Panc1 (cell line): ENCODE measurements at regions not wholly inside any gene's neighbourhood (a gene's known extent, or its start where the extent isn't known, plus 50 kb on each side); places are given as distances from the start of the nearest gene placed in this dataset.

ENCODE experiments used
- ATAC-seq: fragments of 200-7000 bp; cut with Tn5 transposase; 2 replicates; pipeline ENCODE4 v1.9.1; 2020; ENCODE audit warnings: mild to moderate bottlenecking, moderate library complexity
- BruUV-seq: library from RNA; stranded (reverse); fragments of 400-500 nt; replicated peaks from 2 replicates; lab custom pipeline; 2021; lab: Mats Ljungman, UMichigan
- CTCF ChIA-PET: fragments of 300-600 bp; sonication (Branson Sonifier 250); formaldehyde crosslinking; loops from one replicate; lab custom pipeline; 2022; ENCODE audit warnings: antibody characterized with exemption; lab: Charles Lee
- POLR2A ChIA-PET: fragments of 300-600 bp; sonication (Branson Sonifier 250); formaldehyde crosslinking; loops from one replicate; lab custom pipeline; 2022; ENCODE audit warnings: antibody characterized with exemption; lab: Charles Lee
- DNase-seq: peaks from one replicate; pipeline ENCODE4 v3.0.0-alpha.2; 2010; ENCODE audit warnings: low read depth, low spot score
- H3K27ac ChIP-seq: 2 replicates; pipeline ENCODE4 v1.5.1; 2011; ENCODE audit warnings: mild to moderate bottlenecking, low read length, inconsistent platforms
- H3K27me3 ChIP-seq: fragments of 200-500 bp; sonication (Bioruptor generic); 2 replicates; pipeline ENCODE4 v1.6.0; 2014; ENCODE audit warnings: low read length, inconsistent platforms; ENCODE audit not compliant: control insufficient read depth, insufficient read depth
- H3K36me3 ChIP-seq: fragments of 200-500 bp; sonication (Bioruptor generic); 2 replicates; pipeline ENCODE4 v1.5.1; 2014; ENCODE audit warnings: inconsistent platforms, mild to moderate bottlenecking, low read length, moderate library complexity; ENCODE audit not compliant: control insufficient read depth, insufficient read depth
- H3K4me1 ChIP-seq: 2 replicates; pipeline ENCODE4 v1.5.1; 2011; ENCODE audit warnings: inconsistent platforms, mild to moderate bottlenecking, low read length, moderate library complexity; ENCODE audit not compliant: control insufficient read depth, insufficient read depth
- H3K4me3 ChIP-seq, 2 experiments: 2 replicates each; pipeline ENCODE4 v1.5.1; 2011 to 2012; ENCODE audit warnings: low read depth in 2 of 2, low read length in 2 of 2, mild to moderate bottlenecking in 2 of 2, inconsistent platforms in 1 of 2, moderate library complexity in 1 of 2
- H3K9me3 ChIP-seq: fragments of 200-500 bp; sonication (Bioruptor generic); 2 replicates; pipeline ENCODE4 v1.5.1; 2014; ENCODE audit warnings: low read depth, mild to moderate bottlenecking, inconsistent platforms, low read length, moderate library complexity; ENCODE audit not compliant: control insufficient read depth, insufficient read depth
- CTCF ChIP-seq: fragments of 450-650 bp; IDR thresholded peaks from 2 replicates; pipeline ENCODE4 v1.5.1; 2017; ENCODE audit warnings: mild to moderate bottlenecking
- POLR2AphosphoS5 ChIP-seq: IDR thresholded peaks from 2 replicates; pipeline ENCODE4 v1.6.1; 2012; ENCODE audit warnings: mild to moderate bottlenecking, low read depth, low read length, moderate library complexity
- REST ChIP-seq, 2 experiments: IDR thresholded peaks; 2 replicates each; pipeline ENCODE4 v1.6.1; 2011 to 2012; ENCODE audit warnings: low read depth in 2 of 2, control low read depth in 1 of 2, low read length in 1 of 2, mild to moderate bottlenecking in 1 of 2, moderate library complexity in 1 of 2; ENCODE audit not compliant: insufficient read depth in 1 of 2
- SIN3A ChIP-seq: IDR thresholded peaks from 2 replicates; pipeline ENCODE4 v1.6.1; 2012; ENCODE audit warnings: low read depth, mild to moderate bottlenecking, low read length, moderate library complexity, borderline replicate concordance; ENCODE audit not compliant: insufficient read depth
- TCF7L2 ChIP-seq: IDR thresholded peaks from 2 replicates; pipeline ENCODE4 v1.6.1; 2011; ENCODE audit warnings: mild to moderate bottlenecking, low read depth, low read length, inconsistent platforms
- in situ Hi-C: cut with HindIII; loops from 2 replicates; pipeline ENCODE4 v1.10.0; 2016; ENCODE audit warnings: low sequenced_read_pairs, low pct_unique_long_range_greater_than_20kb
- intact Hi-C: fragments of 100-400 bp; cut with micrococcal nuclease; formaldehyde crosslinking; loops from one replicate; pipeline ENCODE4 v1.10.0; 2022; ENCODE audit not compliant: unreplicated experiment

GRCh38 chrX:95996294-95996693 is 688.3 kb upstream of the DIAPH2 start:
- POLR2A ChIA-PET: no interaction called here
- in situ Hi-C loops: no loop called here
- Histone ChIP-seq H3K4me1 (no peaks in the 10 kb centered on the region), H3K4me3 (no peak overlapping the region), H3K36me3 (no peaks in the 10 kb centered on the region), H3K27me3 (no peaks in the 10 kb centered on the region), H3K9me3 (no peaks in the 10 kb centered on the region), H3K27ac (no peak overlapping the region)
- no TSS peak for BruUV-seq
- no peak for ATAC-seq
- CTCF ChIA-PET: no interaction called here
- TF ChIP-seq SIN3A (no peak), TCF7L2 (no peak), CTCF (no peak)
- intact Hi-C loops: no loop called here
- no peak for DNase-seq

- POLR2A ChIA-PET: no interaction called here
- ATAC-seq: no peak
- H3K9me3 ChIP-seq: no peaks in the 10 kb centered on the region
These were observed 682.2 kb upstream of the DIAPH2 start for GRCh38 chrX:96002431-96002830.

More at GRCh38 chrX:96002431-96002830, 682.2 kb upstream of the DIAPH2 start:
- H3K4me1 ChIP-seq: no peaks in the 10 kb centered on the region
- CTCF ChIA-PET: no interaction called here
- intact Hi-C loops (no loop called here), in situ Hi-C loops (no loop called here)
- TF ChIP-seq SIN3A (no peak), POLR2AphosphoS5 (no peak), REST (IDR thresholded peaks at IDR 0.05; ENCODE audit: insufficient read depth in 1 of 2, low read depth in 2 of 2, low read length in 1 of 2) (no peak), TCF7L2 (no peak)
- no peak overlapping the region for H3K27ac ChIP-seq
- no peak overlapping the region for H3K4me3 ChIP-seq
- H3K27me3 ChIP-seq: no peaks in the 10 kb centered on the region
- DNase-seq: no peak
- no TSS peak for BruUV-seq
- no peaks in the 10 kb centered on the region for H3K36me3 ChIP-seq
